CD8-positive, alpha-beta memory T cell (primary cell): ENCODE measurements at regions not wholly inside any gene's neighbourhood (a gene's known extent, or its start where the extent isn't known, plus 50 kb on each side); places are given as distances from the start of the nearest gene placed in this dataset.

ENCODE experiments used
- CTCF ChIA-PET: fragments of 350-600 bp; sonication (Branson Sonifier 250); formaldehyde crosslinking; loops from one replicate; lab custom pipeline; 2021; ENCODE audit warnings: antibody characterized with exemption; lab: Charles Lee
- POLR2A ChIA-PET: fragments of 350-600 bp; sonication (Branson Sonifier 250); formaldehyde crosslinking; loops from one replicate; lab custom pipeline; 2021; ENCODE audit warnings: antibody characterized with exemption; lab: Charles Lee
- DNase-seq, 5 donors: peaks; one replicate each; pipeline versions ENCODE4 v3.0.0 to v3.0.0-alpha.2; 2020 to 2022; ENCODE audit warnings: mixed read lengths in 1 of 5
- H3K27ac ChIP-seq: one replicate; pipeline ENCODE4 v1.7.0; 2013; ENCODE audit warnings: low read depth, mild to moderate bottlenecking, low read length, moderate library complexity
- H3K27me3 ChIP-seq: 2 replicates; pipeline ENCODE4 v1.7.0; 2013; ENCODE audit warnings: low read length, mild to moderate bottlenecking; ENCODE audit not compliant: insufficient read depth, poor library complexity, severe bottlenecking
- H3K36me3 ChIP-seq: 2 replicates; pipeline ENCODE4 v1.7.0; 2013; ENCODE audit warnings: mild to moderate bottlenecking, low read length, moderate library complexity; ENCODE audit not compliant: insufficient read depth
- H3K4me1 ChIP-seq: 2 replicates; pipeline ENCODE4 v1.7.0; 2013; ENCODE audit warnings: mild to moderate bottlenecking, low read length, moderate library complexity; ENCODE audit not compliant: insufficient read depth
- H3K4me3 ChIP-seq: 2 replicates; pipeline ENCODE4 v1.7.0; 2013; ENCODE audit warnings: mild to moderate bottlenecking, low read length
- H3K9me3 ChIP-seq: 2 replicates; pipeline ENCODE4 v1.7.0; 2013; ENCODE audit warnings: mild to moderate bottlenecking, low read length
- H3K27ac Mint-ChIP-seq, 8 donors: one replicate each; pipeline ENCODE4 v1.8.0; 2020 to 2021; ENCODE audit warnings: mixed read lengths in 8 of 8, mild to moderate bottlenecking in 6 of 8, inconsistent platforms in 3 of 8, moderate library complexity in 3 of 8
- H3K27me3 Mint-ChIP-seq, 2 donors: one replicate each; pipeline ENCODE4 v1.8.0; 2020 to 2021; ENCODE audit warnings: mixed read lengths in 2 of 2, mild to moderate bottlenecking in 1 of 2, moderate library complexity in 1 of 2
- H3K36me3 Mint-ChIP-seq, 3 donors: one replicate each; pipeline ENCODE4 v1.8.0; 2020 to 2021; ENCODE audit warnings: mixed read lengths in 3 of 3, inconsistent platforms in 1 of 3, mild to moderate bottlenecking in 1 of 3
- H3K4me1 Mint-ChIP-seq, 3 donors: one replicate each; pipeline ENCODE4 v1.8.0; 2020 to 2021; ENCODE audit warnings: mixed read lengths in 3 of 3, inconsistent platforms in 1 of 3, mild to moderate bottlenecking in 1 of 3
- H3K4me3 Mint-ChIP-seq, 7 donors: one replicate each; pipeline ENCODE4 v1.8.0; 2020 to 2021; ENCODE audit warnings: mixed read lengths in 7 of 7, mild to moderate bottlenecking in 6 of 7, moderate library complexity in 4 of 7, inconsistent platforms in 2 of 7
- H3K9me3 Mint-ChIP-seq, 5 donors: one replicate each; pipeline ENCODE4 v1.8.0; 2020 to 2022; ENCODE audit warnings: mixed read lengths in 5 of 5, mild to moderate bottlenecking in 3 of 5, moderate library complexity in 2 of 5, inconsistent platforms in 1 of 5

DNA sequence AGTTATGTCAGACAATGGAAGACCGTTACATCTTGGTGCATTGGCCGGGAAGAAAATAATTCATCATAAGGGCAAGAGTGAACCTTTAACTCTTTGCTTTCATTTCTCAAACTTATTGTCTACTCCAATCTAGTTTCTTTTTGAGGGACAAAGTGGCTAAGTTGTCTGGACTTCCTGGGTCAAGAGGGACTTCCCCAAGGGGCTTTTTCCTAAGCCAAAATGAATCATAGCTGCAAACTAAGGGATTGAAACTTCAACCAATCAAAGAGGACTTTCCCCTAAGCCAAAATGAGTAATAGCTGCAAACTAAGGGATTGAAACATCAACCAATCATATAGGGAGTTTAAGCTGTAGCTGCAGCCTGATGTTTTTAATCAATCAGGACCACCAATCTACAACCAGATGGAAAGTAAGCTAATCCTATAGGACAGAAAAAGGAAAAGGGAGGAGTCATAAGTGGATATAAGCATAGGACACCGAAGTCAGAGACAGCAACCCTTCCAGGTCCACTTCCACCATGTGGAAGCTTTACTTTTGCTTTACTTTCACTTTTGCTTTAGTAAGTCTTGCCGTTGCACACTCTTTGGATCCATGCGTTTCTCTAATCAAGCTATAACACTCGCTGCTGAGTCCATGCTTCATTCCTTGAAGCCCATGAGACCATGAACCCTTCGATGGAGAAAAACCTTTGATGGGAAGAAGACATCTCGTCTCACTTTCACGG is 72.7 kb upstream of the UTY start:
- ChIA-PET CTCF (no interaction called here), POLR2A (no interaction called here)
- peak overlapping the region in 2 of 7 donors; percentile 45 to 67 for H3K4me3 Mint-ChIP-seq
- no peak overlapping the region for H3K27ac ChIP-seq
- no peaks in the 10 kb centered on the region for H3K9me3 ChIP-seq
- no peaks in the 10 kb centered on the region for H3K36me3 ChIP-seq
- no peaks in the 10 kb centered on the region for H3K9me3 Mint-ChIP-seq
- no peaks in the 10 kb centered on the region for H3K36me3 Mint-ChIP-seq
- H3K27ac Mint-ChIP-seq, result no peak overlapping the region
- H3K4me1 ChIP-seq, result no peaks in the 10 kb centered on the region
- H3K4me1 Mint-ChIP-seq, result peaks cover 0 to 13% (median 0%) of the 10 kb centered on the region in 3 donors
- H3K4me3 ChIP-seq, result no peak overlapping the region
- H3K27me3 ChIP-seq, result no peaks in the 10 kb centered on the region
- no peaks in the 10 kb centered on the region for H3K27me3 Mint-ChIP-seq
- no peak for DNase-seq

DNA sequence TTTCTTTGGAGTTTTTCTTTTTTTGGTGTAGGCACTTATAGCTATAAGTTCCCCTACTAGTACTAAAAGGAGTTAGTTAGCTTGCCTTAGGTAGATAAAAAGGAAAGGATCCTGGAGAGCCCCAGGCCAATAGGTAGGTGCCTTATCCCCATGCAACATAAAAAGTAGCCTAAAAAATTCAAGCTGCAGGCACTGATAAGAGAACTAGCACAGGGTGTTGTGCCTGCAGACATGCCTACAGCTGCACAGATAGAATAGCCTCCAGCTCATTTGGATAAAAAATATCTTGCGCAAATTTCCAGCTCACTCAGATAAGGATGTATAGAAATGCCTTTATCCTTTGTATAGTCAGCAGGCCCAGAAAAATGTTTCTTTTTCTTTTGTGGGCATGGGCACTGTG is 71.4 kb upstream of the UTY start:
- H3K4me3 ChIP-seq, result no peak overlapping the region
- Mint-ChIP-seq H3K4me3 (no peak overlapping the region), H3K36me3 (no peaks in the 10 kb centered on the region), H3K4me1 (peaks cover 0 to 13% (median 0%) of the 10 kb centered on the region in 3 donors), H3K9me3 (no peaks in the 10 kb centered on the region), H3K27me3 (no peaks in the 10 kb centered on the region), H3K27ac (no peak overlapping the region)
- no peaks in the 10 kb centered on the region for H3K27me3 ChIP-seq
- CTCF ChIA-PET, result no interaction called here
- H3K9me3 ChIP-seq, result no peaks in the 10 kb centered on the region
- no peak overlapping the region for H3K27ac ChIP-seq
- POLR2A ChIA-PET, result no interaction called here
- DNase-seq, result no peak
- no peaks in the 10 kb centered on the region for H3K36me3 ChIP-seq
- no peaks in the 10 kb centered on the region for H3K4me1 ChIP-seq

- H3K4me1 ChIP-seq, result no peaks in the 10 kb centered on the region
- Mint-ChIP-seq H3K4me3 (no peak overlapping the region), H3K36me3 (no peaks in the 10 kb centered on the region), H3K27me3 (no peaks in the 10 kb centered on the region), H3K4me1 (no peaks in the 10 kb centered on the region), H3K27ac (no peak overlapping the region), H3K9me3 (peaks cover 0 to 6% (median 0%) of the 10 kb centered on the region in 5 donors)
- POLR2A ChIA-PET, result no interaction called here
- H3K27ac ChIP-seq, result no peak overlapping the region
- H3K9me3 ChIP-seq, result no peaks in the 10 kb centered on the region
- no peaks in the 10 kb centered on the region for H3K36me3 ChIP-seq
- CTCF ChIA-PET, result no interaction called here
- no peaks in the 10 kb centered on the region for H3K27me3 ChIP-seq
- no peak overlapping the region for H3K4me3 ChIP-seq
- no peak for DNase-seq
Observed at GRCh38 chrY:13544491-13544890, 64.7 kb upstream of the UTY start.

GRCh38 chrY:13537919-13538318 is 58.1 kb upstream of the UTY start:
- Mint-ChIP-seq H3K27ac (no peak overlapping the region), H3K27me3 (peaks cover 0 to 10% of the 10 kb centered on the region in 2 donors), H3K36me3 (no peaks in the 10 kb centered on the region), H3K4me1 (no peaks in the 10 kb centered on the region), H3K4me3 (no peak overlapping the region), H3K9me3 (peaks cover 0 to 6% (median 0%) of the 10 kb centered on the region in 5 donors)
- POLR2A ChIA-PET, result no interaction called here
- no peak overlapping the region for H3K27ac ChIP-seq
- no peaks in the 10 kb centered on the region for H3K36me3 ChIP-seq
- no peak for DNase-seq
- H3K4me1 ChIP-seq, result no peaks in the 10 kb centered on the region
- no peak overlapping the region for H3K4me3 ChIP-seq
- CTCF ChIA-PET, result no interaction called here
- no peaks in the 10 kb centered on the region for H3K9me3 ChIP-seq
- no peaks in the 10 kb centered on the region for H3K27me3 ChIP-seq
